Fibroblast of lung (primary cell): ENCODE measurements at regions not wholly inside any gene's neighbourhood (a gene's known extent, or its start where the extent isn't known, plus 50 kb on each side); places are given as distances from the start of the nearest gene placed in this dataset.

ENCODE experiments used
- EZH2 ChIP-seq: IDR thresholded peaks from 2 replicates; pipeline ENCODE4 v1.5.1; 2012; ENCODE audit warnings: low read length, control low read depth, mild to moderate bottlenecking; ENCODE audit errors: missing control alignments
- TF ChIP-seq, protein P1 (sequence below), 2 donors: IDR thresholded peaks in 1 of 2; conservative IDR thresholded peaks in 1 of 2; 1 replicate in 1 of 2; 2 replicates in 1 of 2; pipeline ENCODE4 v1.5.1; 2011 to 2012; ENCODE audit warnings: low read length in 2 of 2, control low read depth in 1 of 2, inconsistent platforms in 1 of 2, low read depth in 1 of 2, mild to moderate bottlenecking in 1 of 2

- TF ChIP-seq, protein P1, sequence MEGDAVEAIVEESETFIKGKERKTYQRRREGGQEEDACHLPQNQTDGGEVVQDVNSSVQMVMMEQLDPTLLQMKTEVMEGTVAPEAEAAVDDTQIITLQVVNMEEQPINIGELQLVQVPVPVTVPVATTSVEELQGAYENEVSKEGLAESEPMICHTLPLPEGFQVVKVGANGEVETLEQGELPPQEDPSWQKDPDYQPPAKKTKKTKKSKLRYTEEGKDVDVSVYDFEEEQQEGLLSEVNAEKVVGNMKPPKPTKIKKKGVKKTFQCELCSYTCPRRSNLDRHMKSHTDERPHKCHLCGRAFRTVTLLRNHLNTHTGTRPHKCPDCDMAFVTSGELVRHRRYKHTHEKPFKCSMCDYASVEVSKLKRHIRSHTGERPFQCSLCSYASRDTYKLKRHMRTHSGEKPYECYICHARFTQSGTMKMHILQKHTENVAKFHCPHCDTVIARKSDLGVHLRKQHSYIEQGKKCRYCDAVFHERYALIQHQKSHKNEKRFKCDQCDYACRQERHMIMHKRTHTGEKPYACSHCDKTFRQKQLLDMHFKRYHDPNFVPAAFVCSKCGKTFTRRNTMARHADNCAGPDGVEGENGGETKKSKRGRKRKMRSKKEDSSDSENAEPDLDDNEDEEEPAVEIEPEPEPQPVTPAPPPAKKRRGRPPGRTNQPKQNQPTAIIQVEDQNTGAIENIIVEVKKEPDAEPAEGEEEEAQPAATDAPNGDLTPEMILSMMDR (conservative IDR thresholded peaks at IDR 0.05 in 1 of 2, IDR thresholded peaks at IDR 0.05 in 1 of 2; ENCODE audit: low read depth in 1 of 2, low read length in 2 of 2), result no peak
- TF ChIP-seq EZH2, result no peak
These were observed 943.3 kb upstream of the FANCL start for GRCh38 chr2:59184276-59185020.
